ENCODE measurements at regions not wholly inside any gene's neighbourhood (a gene's known extent, or its start where the extent isn't known, plus 50 kb on each side); places are given as distances from the start of the nearest gene placed in this dataset.
"Not testable (repeated sequence)": the region's sequence is repeated elsewhere in the genome, so short reads cannot be mapped to it uniquely, and the experiment has no call there.

- no peak overlapping the region for H3K4me3 ChIP-seq (ENCODE audit: control insufficient read depth, low read depth, low read length)
- TF ChIP-seq CTCF (conservative IDR thresholded peaks at IDR 0.05; ENCODE audit: control insufficient read depth, insufficient read depth, low read depth, low read length): no peak
- DNase-seq (ENCODE audit: low read depth): no peak
These were observed 355.6 kb upstream of the NUPR2 start for GRCh38 chr7:56471811-56472210.

DNA sequence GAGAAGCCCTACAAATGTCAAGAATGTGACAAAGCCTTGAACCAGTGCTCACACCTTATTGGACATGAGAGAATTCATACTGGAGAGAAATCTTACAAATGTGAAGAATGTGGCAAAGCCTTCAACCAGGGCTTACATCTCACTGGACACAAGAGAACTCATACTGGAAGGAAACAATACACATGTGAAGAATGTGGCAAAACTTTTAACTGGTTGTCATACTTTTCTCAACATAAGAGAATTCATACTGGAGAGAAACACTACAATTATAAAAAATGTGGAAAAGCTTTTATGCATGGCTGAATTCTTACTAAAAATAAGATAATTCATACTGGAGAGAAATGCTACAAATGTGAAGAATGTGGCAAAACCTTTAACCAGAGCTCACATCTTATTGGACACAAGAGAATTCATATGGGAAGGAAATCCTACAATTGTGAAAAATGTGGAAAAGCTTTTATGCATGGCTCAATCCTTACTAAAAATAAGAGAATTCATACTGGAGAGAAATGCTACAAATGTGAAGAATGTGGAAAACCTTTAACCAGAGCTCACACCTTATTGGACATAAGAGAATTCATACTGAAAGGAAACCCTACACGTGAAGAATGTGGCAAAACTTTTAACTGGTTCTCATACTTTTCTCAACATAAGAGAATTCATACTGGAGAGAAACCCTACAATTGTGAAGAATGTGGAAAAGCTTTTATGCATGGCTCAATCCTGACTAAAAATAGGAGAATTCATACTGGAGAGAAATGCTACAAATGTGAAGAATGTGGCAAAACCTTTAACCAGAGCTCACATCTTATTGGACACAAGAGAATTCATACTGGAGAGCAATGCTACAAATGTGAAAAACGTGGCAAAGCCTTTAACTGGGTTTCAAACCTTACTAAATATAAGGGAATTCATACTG lies 350.6 kb upstream of the NUPR2 start:
- DNase-seq (ENCODE audit: low read depth); H3K4me3 ChIP-seq (ENCODE audit: control insufficient read depth, low read depth, low read length): not testable (repeated sequence)

GRCh38 chr7:56449762-56450161 lies 333.5 kb upstream of the NUPR2 start:
- no peak overlapping the region for H3K4me3 ChIP-seq (ENCODE audit: control insufficient read depth, low read depth, low read length)
- DNase-seq (ENCODE audit: low read depth): no peak
- no peak for TF ChIP-seq CTCF (conservative IDR thresholded peaks at IDR 0.05; ENCODE audit: control insufficient read depth, insufficient read depth, low read depth, low read length)

DNA sequence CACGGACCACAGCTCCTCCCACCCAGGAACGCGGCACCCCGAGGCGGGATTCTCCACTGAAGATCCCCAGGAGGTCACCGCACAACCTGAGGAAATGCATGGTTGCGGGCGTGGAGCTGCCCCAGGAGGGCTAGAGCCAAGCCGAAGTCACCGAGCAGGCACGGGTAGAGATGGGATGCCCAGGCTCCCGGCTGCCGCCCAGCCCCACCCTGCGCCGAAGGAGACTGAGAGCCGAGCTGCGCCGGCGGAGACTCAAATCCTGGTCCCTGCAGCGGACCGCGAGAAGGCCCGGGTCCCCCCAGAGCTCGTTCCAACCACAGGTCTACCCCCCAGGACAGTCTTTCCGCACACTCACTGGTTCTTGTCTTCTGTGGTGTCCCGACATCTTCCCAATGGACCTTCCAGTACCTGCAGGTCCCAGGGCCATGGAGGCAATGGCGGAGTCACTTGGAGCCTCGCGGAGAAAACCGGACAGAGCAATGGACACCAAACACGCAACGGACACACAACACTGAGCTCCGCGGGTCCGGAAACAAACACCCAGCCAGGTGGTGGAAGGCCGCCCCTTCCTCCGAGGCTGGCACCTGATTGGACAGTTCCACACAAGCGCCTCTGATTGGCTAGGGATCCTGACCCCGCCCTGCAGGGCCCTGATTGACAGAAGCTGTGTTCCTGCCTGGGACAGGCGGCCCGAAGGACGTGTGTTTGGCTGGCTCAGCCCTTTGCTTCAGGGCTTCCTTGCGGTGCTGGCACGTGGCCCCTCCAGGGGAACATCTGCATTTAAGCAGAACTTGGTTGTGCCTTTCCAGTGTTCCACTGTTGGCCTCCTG lies 331.9 kb upstream of the NUPR2 start:
- peak overlapping the region; percentile 31 for H3K4me3 ChIP-seq (ENCODE audit: control insufficient read depth, low read depth, low read length)
- no peak for TF ChIP-seq CTCF (conservative IDR thresholded peaks at IDR 0.05; ENCODE audit: control insufficient read depth, insufficient read depth, low read depth, low read length)
- DNase-seq (ENCODE audit: low read depth): peak; percentile 49

DNA sequence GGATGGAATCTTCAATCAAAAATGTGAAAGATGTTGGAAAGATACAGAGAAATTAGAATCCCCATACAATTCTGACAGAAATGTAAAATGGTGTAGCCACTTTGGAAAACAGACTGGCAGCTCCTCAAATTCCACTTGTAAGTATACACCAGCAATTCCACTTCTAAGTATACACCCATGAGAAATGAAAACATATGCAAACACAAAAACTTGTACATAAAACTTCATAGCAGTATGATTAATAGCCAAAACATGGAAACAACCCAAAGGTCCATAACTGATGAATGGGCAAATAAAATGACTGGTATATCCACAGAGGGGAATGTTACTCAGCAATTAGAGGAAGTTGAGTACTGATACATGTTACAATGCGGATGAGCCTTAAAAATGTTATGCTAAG lies 304.3 kb upstream of the NUPR2 start:
- not testable (repeated sequence) for DNase-seq (ENCODE audit: low read depth); H3K4me3 ChIP-seq (ENCODE audit: control insufficient read depth, low read depth, low read length)

DNA sequence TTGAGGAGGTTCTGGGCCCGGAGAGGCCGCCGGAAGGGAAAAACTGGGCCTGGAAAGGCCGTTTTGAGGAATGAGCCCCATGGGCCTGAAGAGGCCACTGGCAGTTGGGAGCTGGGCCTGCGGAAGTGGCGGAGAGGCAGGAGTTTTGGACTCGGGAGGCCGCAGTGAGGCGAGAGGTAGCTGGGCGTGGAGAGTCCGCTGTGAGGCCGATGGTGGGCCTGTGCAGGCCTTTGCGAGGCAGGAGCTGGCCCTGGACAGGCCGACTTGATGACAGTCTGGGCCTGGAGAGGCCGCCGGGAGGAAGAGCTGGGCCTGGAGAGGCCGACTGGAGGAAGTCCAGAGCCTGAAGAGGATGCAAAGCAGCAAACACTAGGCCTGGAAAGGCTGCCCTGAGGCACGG lies 259.0 kb upstream of the NUPR2 start:
- no peak overlapping the region for H3K4me3 ChIP-seq (ENCODE audit: control insufficient read depth, low read depth, low read length)
- no peak for DNase-seq (ENCODE audit: low read depth)

GRCh38 chr7:56374666-56375065 lies 258.4 kb upstream of the NUPR2 start:
- DNase-seq (ENCODE audit: low read depth); H3K4me3 ChIP-seq (ENCODE audit: control insufficient read depth, low read depth, low read length): not testable (repeated sequence)

More for the DNA sequence above, 259.0 kb upstream of the NUPR2 start:
- TF ChIP-seq CTCF (conservative IDR thresholded peaks at IDR 0.05; ENCODE audit: control insufficient read depth, insufficient read depth, low read depth, low read length): no peak

DNA sequence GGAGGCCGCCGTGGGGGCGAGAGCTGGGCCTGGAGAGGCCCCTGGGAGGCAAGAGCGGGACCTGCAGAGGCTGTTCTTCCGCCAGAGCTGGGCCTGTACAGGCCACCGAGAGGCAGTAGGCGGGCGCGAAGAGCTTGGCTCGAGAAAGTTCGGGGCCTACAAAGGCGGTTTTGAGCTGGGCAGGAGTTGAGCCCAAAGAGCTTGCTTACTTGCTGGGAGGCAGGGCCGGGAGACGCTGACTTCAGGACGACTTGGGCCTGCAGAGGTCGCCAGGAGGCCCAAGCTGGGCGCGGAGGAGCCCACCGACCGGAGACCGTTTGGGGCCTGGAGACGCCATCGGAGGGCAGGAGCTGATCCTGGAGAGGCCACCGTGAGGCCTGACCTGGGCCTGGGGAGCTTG lies 257.1 kb upstream of the NUPR2 start:
- peak; percentile 36 for DNase-seq (ENCODE audit: low read depth)

GRCh38 chr7:56371792-56372191 lies 255.6 kb upstream of the NUPR2 start:
- DNase-seq (ENCODE audit: low read depth); H3K4me3 ChIP-seq (ENCODE audit: control insufficient read depth, low read depth, low read length): not testable (repeated sequence)

More for the DNA sequence above, 257.1 kb upstream of the NUPR2 start:
- H3K4me3 ChIP-seq (ENCODE audit: control insufficient read depth, low read depth, low read length): not testable (repeated sequence)

- not testable (repeated sequence) for DNase-seq (ENCODE audit: low read depth); H3K4me3 ChIP-seq (ENCODE audit: control insufficient read depth, low read depth, low read length)
These were observed 254.1 kb upstream of the NUPR2 start for GRCh38 chr7:56370208-56370872.

GRCh38 chr7:56367914-56368313 lies 251.7 kb upstream of the NUPR2 start:
- H3K4me3 ChIP-seq (ENCODE audit: control insufficient read depth, low read depth, low read length): not testable (repeated sequence)

GRCh38 chr7:56367411-56367810 lies 251.2 kb upstream of the NUPR2 start:
- not testable (repeated sequence) for H3K4me3 ChIP-seq (ENCODE audit: control insufficient read depth, low read depth, low read length); DNase-seq (ENCODE audit: low read depth)

More at GRCh38 chr7:56367914-56368313, 251.7 kb upstream of the NUPR2 start:
- DNase-seq (ENCODE audit: low read depth): not testable (repeated sequence)

- not testable (repeated sequence) for H3K4me3 ChIP-seq (ENCODE audit: control insufficient read depth, low read depth, low read length); DNase-seq (ENCODE audit: low read depth)
These were observed 250.5 kb upstream of the NUPR2 start for GRCh38 chr7:56366701-56367100.

All from fibroblast of mammary gland (primary cell).